Cardiac muscle cell (in vitro differentiated cells and primary cell): ENCODE measurements at regions not wholly inside any gene's neighbourhood (a gene's known extent, or its start where the extent isn't known, plus 50 kb on each side); places are given as distances from the start of the nearest gene placed in this dataset.

Source experiments
- DNase-seq, 2 donors: peaks; one replicate each; pipeline versions ENCODE4 v3.0.0 to v3.0.0-alpha.2; 2010 to 2017; ENCODE audit warnings: low read depth in 1 of 2, low spot score in 1 of 2
- H3K27ac ChIP-seq: fragments of 200-600 bp; sonication (generic); 2 replicates; pipeline ENCODE4 v1.5.1; 2016
- H3K27me3 ChIP-seq: fragments of 200-600 bp; sonication (generic); 2 replicates; pipeline ENCODE4 v1.6.0; 2016; ENCODE audit warnings: control low read depth
- H3K36me3 ChIP-seq: fragments of 200-600 bp; sonication (generic); 2 replicates; pipeline ENCODE4 v1.5.1; 2016; ENCODE audit warnings: control low read depth
- H3K4me1 ChIP-seq: fragments of 200-600 bp; sonication (generic); 2 replicates; pipeline ENCODE4 v1.8.1; 2017; ENCODE audit warnings: low read depth, mild to moderate bottlenecking, mixed run types
- H3K4me3 ChIP-seq: fragments of 200-600 bp; sonication (generic); 2 replicates; pipeline ENCODE4 v1.5.1; 2016; ENCODE audit warnings: mild to moderate bottlenecking
- H3K9me3 ChIP-seq: fragments of 200-600 bp; sonication (generic); 2 replicates; pipeline ENCODE4 v1.5.1; 2017; ENCODE audit warnings: low read depth, mild to moderate bottlenecking, control low read depth
- CTCF ChIP-seq: IDR thresholded peaks from 2 replicates; pipeline ENCODE4 v1.5.1; 2012; ENCODE audit warnings: low read depth, mild to moderate bottlenecking, low read length

- no peaks in the 10 kb centered on the region for H3K9me3 ChIP-seq
Observed at GRCh38 chr2:134143568-134143967, 110.3 kb upstream of the MGAT5 start.

GRCh38 chr2:134144081-134144596 is 109.7 kb upstream of the MGAT5 start:
- Histone ChIP-seq H3K4me3 (no peak overlapping the region), H3K27ac (no peak overlapping the region), H3K4me1 (peaks cover 17% of the 10 kb centered on the region), H3K27me3 (no peaks in the 10 kb centered on the region), H3K36me3 (no peaks in the 10 kb centered on the region), H3K9me3 (no peaks in the 10 kb centered on the region)
- no peak for TF ChIP-seq CTCF
- no peak for DNase-seq

More at GRCh38 chr2:134143568-134143967, 110.3 kb upstream of the MGAT5 start:
- H3K27me3 ChIP-seq: no peaks in the 10 kb centered on the region
- no peak overlapping the region for H3K4me3 ChIP-seq
- DNase-seq: no peak
- peaks cover 23% of the 10 kb centered on the region for H3K4me1 ChIP-seq
- H3K27ac ChIP-seq: no peak overlapping the region
- no peak for TF ChIP-seq CTCF
- no peaks in the 10 kb centered on the region for H3K36me3 ChIP-seq

GRCh38 chr2:134144651-134145050 is 109.2 kb upstream of the MGAT5 start:
- Histone ChIP-seq H3K4me3 (no peak overlapping the region), H3K27me3 (no peaks in the 10 kb centered on the region), H3K27ac (no peak overlapping the region), H3K9me3 (no peaks in the 10 kb centered on the region), H3K36me3 (no peaks in the 10 kb centered on the region), H3K4me1 (peaks cover 14% of the 10 kb centered on the region)
- no peak for DNase-seq
- no peak for TF ChIP-seq CTCF

GRCh38 chr2:134145519-134145918 is 108.4 kb upstream of the MGAT5 start:
- H3K4me1 ChIP-seq: peaks cover 15% of the 10 kb centered on the region
- TF ChIP-seq CTCF: no peak
- H3K36me3 ChIP-seq: no peaks in the 10 kb centered on the region
- H3K27ac ChIP-seq: no peak overlapping the region
- no peak overlapping the region for H3K4me3 ChIP-seq
- H3K27me3 ChIP-seq: no peaks in the 10 kb centered on the region
- no peaks in the 10 kb centered on the region for H3K9me3 ChIP-seq
- no peak for DNase-seq

GRCh38 chr2:134146161-134146560 is 107.7 kb upstream of the MGAT5 start:
- Histone ChIP-seq H3K9me3 (no peaks in the 10 kb centered on the region), H3K27ac (no peak overlapping the region), H3K27me3 (no peaks in the 10 kb centered on the region), H3K4me3 (no peak overlapping the region), H3K36me3 (no peaks in the 10 kb centered on the region), H3K4me1 (peaks cover 18% of the 10 kb centered on the region)
- no peak for TF ChIP-seq CTCF
- DNase-seq: no peak

- H3K4me3 ChIP-seq: no peak overlapping the region
- H3K4me1 ChIP-seq: peaks cover 16% of the 10 kb centered on the region
- no peaks in the 10 kb centered on the region for H3K36me3 ChIP-seq
- no peaks in the 10 kb centered on the region for H3K9me3 ChIP-seq
- DNase-seq: no peak
- no peaks in the 10 kb centered on the region for H3K27me3 ChIP-seq
- TF ChIP-seq CTCF: no peak
- no peak overlapping the region for H3K27ac ChIP-seq
Observed at GRCh38 chr2:134146620-134147019, 107.3 kb upstream of the MGAT5 start.
